Keratinocyte (primary cell): ENCODE measurements at regions not wholly inside any gene's neighbourhood (a gene's known extent, or its start where the extent isn't known, plus 50 kb on each side); places are given as distances from the start of the nearest gene placed in this dataset.

Experiments used
- EZH2 ChIP-seq: IDR thresholded peaks from one replicate; pipeline ENCODE4 v1.6.1; 2012; ENCODE audit warnings: inconsistent platforms, mild to moderate bottlenecking, low read length, moderate library complexity
- TF ChIP-seq, protein P1 (sequence below), 3 experiments: IDR thresholded peaks in 1 of 3; conservative IDR thresholded peaks in 1 of 3; optimal IDR thresholded peaks in 1 of 3; 2 replicates in 2 of 3; 3 replicates in 1 of 3; pipeline versions ENCODE3 to v1.5.1; 2011; ENCODE audit warnings: low read length in 3 of 3, mild to moderate bottlenecking in 3 of 3, moderate library complexity in 2 of 3, control low read depth in 1 of 3, inconsistent platforms in 1 of 3; ENCODE audit not compliant: insufficient read depth in 2 of 3; ENCODE audit errors: extremely low read depth in 1 of 3

DNA sequence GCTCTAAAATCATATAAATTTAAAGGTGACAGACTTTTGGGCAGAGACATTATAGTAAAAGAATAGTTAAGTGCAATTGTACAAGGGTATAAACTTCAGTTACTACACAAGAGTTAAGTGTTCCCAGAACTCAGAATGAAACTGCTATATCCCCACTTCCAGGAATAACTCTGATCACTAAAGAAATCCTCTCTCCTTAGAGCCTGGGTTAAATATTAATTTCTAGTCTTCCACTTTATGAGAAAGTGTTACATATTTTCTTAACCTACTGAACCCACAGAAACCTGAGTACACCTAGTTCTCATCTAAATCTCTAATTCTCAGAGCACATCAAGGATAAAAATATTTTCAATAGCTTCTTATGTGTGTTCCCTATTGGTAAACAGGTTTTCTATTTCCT lies 99.1 kb upstream of the USP38 start:
- TF ChIP-seq, protein P1, sequence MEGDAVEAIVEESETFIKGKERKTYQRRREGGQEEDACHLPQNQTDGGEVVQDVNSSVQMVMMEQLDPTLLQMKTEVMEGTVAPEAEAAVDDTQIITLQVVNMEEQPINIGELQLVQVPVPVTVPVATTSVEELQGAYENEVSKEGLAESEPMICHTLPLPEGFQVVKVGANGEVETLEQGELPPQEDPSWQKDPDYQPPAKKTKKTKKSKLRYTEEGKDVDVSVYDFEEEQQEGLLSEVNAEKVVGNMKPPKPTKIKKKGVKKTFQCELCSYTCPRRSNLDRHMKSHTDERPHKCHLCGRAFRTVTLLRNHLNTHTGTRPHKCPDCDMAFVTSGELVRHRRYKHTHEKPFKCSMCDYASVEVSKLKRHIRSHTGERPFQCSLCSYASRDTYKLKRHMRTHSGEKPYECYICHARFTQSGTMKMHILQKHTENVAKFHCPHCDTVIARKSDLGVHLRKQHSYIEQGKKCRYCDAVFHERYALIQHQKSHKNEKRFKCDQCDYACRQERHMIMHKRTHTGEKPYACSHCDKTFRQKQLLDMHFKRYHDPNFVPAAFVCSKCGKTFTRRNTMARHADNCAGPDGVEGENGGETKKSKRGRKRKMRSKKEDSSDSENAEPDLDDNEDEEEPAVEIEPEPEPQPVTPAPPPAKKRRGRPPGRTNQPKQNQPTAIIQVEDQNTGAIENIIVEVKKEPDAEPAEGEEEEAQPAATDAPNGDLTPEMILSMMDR (optimal IDR thresholded peaks at IDR 0.05 in 1 of 3, IDR thresholded peaks at IDR 0.05 in 1 of 3, conservative IDR thresholded peaks at IDR 0.05 in 1 of 3; ENCODE audit: extremely low read depth in 1 of 3, insufficient read depth in 2 of 3, low read length in 3 of 3): no peak
- no peak for TF ChIP-seq EZH2
